Esophagus muscularis mucosa (tissue), 4 donors: ENCODE measurements at regions not wholly inside any gene's neighbourhood (a gene's known extent, or its start where the extent isn't known, plus 50 kb on each side); places are given as distances from the start of the nearest gene placed in this dataset.

Experiments used
- DNase-seq: peaks from one replicate; pipeline ENCODE4 v3.0.0-alpha.2; 2017; ENCODE audit errors: extremely low spot score
- H3K27ac ChIP-seq, 4 donors: fragments of 200-600 bp; sonication (generic); replicated peaks in 1 of 4; 1 replicate in 3 of 4; 2 replicates in 1 of 4; pipeline ENCODE4 v1.5.1; 2016 to 2019; ENCODE audit warnings: mild to moderate bottlenecking in 1 of 4
- H3K27me3 ChIP-seq, 4 donors: fragments of 200-600 bp; sonication (generic); one replicate each; pipeline versions ENCODE4 v1.5.1 to v1.6.0; 2016 to 2019
- H3K36me3 ChIP-seq, 4 donors: fragments of 200-600 bp; sonication (generic); one replicate each; pipeline ENCODE4 v1.5.1; 2016 to 2019
- H3K4me1 ChIP-seq, 4 donors: fragments of 200-600 bp; sonication (generic); one replicate each; pipeline ENCODE4 v1.5.1; 2016 to 2019
- H3K4me3 ChIP-seq, 4 donors: fragments of 200-600 bp; sonication (generic); 1 replicate in 2 of 4; 2 replicates in 2 of 4; pipeline ENCODE4 v1.5.1; 2016 to 2019; ENCODE audit warnings: mild to moderate bottlenecking in 4 of 4, moderate library complexity in 1 of 4
- H3K9me3 ChIP-seq, 4 donors: fragments of 200-600 bp; sonication (generic); 1 replicate in 3 of 4; 2 replicates in 1 of 4; pipeline ENCODE4 v1.5.1; 2016 to 2019
- EP300 ChIP-seq: sonication (generic); formaldehyde crosslinking; IDR thresholded peaks from one replicate; pipeline ENCODE4 v1.6.1; 2017; ENCODE audit warnings: antibody characterized with exemption
- POLR2A ChIP-seq: fragments of 450-650 bp; IDR thresholded peaks from one replicate; pipeline ENCODE4 v1.6.1; 2017; ENCODE audit warnings: antibody characterized with exemption, moderate library complexity, mild to moderate bottlenecking, low read depth
- POLR2AphosphoS5 ChIP-seq, 2 donors: sonication (generic); formaldehyde crosslinking; IDR thresholded peaks; one replicate each; pipeline ENCODE4 v1.6.1; 2017; ENCODE audit warnings: antibody characterized with exemption in 2 of 2
- WGBS: methylation state at CpG from one replicate; pipeline ENCODE4 v1.1.5; 2018; 5-methylcytosine and 5-hydroxymethylcytosine counted together
- intact Hi-C: fragments of 100-400 bp; cut with DNase I; formaldehyde crosslinking; loops from one replicate; pipeline ENCODE4 v1.15.1; 2023
- TF ChIP-seq, protein P1 (sequence below), 3 experiments: fragments of 200-600 bp in 2 of 3; fragments of 450-650 bp in 1 of 3; sonication (generic) in 2 of 3; IDR thresholded peaks; one replicate each; pipeline ENCODE4 v1.5.1; 2017 to 2019; ENCODE audit warnings: antibody characterized with exemption in 3 of 3, mild to moderate bottlenecking in 2 of 3, moderate library complexity in 1 of 3

GRCh38 chr1:219265026-219265515 is 91.4 kb downstream of the LYPLAL1 start:
- no peaks in the 10 kb centered on the region for H3K4me1 ChIP-seq
- H3K27me3 ChIP-seq: no peaks in the 10 kb centered on the region
- intact Hi-C loops: no loop called here
- no peak for DNase-seq
- no peaks in the 10 kb centered on the region for H3K36me3 ChIP-seq
- H3K9me3 ChIP-seq: peaks cover 0 to 12% (median 4%) of the 10 kb centered on the region in 4 donors
- 92% methylated on average over 2 of the region's 2 CpGs for WGBS
- TF ChIP-seq POLR2AphosphoS5 (IDR thresholded peaks at IDR 0.05) (no peak), EP300 (no peak), POLR2A (no peak)
- TF ChIP-seq, protein P1, sequence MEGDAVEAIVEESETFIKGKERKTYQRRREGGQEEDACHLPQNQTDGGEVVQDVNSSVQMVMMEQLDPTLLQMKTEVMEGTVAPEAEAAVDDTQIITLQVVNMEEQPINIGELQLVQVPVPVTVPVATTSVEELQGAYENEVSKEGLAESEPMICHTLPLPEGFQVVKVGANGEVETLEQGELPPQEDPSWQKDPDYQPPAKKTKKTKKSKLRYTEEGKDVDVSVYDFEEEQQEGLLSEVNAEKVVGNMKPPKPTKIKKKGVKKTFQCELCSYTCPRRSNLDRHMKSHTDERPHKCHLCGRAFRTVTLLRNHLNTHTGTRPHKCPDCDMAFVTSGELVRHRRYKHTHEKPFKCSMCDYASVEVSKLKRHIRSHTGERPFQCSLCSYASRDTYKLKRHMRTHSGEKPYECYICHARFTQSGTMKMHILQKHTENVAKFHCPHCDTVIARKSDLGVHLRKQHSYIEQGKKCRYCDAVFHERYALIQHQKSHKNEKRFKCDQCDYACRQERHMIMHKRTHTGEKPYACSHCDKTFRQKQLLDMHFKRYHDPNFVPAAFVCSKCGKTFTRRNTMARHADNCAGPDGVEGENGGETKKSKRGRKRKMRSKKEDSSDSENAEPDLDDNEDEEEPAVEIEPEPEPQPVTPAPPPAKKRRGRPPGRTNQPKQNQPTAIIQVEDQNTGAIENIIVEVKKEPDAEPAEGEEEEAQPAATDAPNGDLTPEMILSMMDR (IDR thresholded peaks at IDR 0.05): no peak
- no peak overlapping the region for H3K4me3 ChIP-seq
- no peak overlapping the region for H3K27ac ChIP-seq

GRCh38 chr1:219264561-219264960 is 90.9 kb downstream of the LYPLAL1 start:
- Histone ChIP-seq H3K27ac (no peak overlapping the region), H3K27me3 (no peaks in the 10 kb centered on the region), H3K4me3 (no peak overlapping the region), H3K4me1 (no peaks in the 10 kb centered on the region), H3K36me3 (no peaks in the 10 kb centered on the region), H3K9me3 (peaks cover 0 to 12% (median 4%) of the 10 kb centered on the region in 4 donors)
- intact Hi-C loops: no loop called here
- TF ChIP-seq POLR2AphosphoS5 (IDR thresholded peaks at IDR 0.05) (no peak), EP300 (no peak), POLR2A (no peak)
- TF ChIP-seq, protein P1 (IDR thresholded peaks at IDR 0.05): no peak
- DNase-seq: no peak
- WGBS: 71% methylated on average over 5 of the region's 5 CpGs
